ENCODE measurements at regions not wholly inside any gene's neighbourhood (a gene's known extent, or its start where the extent isn't known, plus 50 kb on each side); places are given as distances from the start of the nearest gene placed in this dataset.
"Not testable (repeated sequence)": the region's sequence is repeated elsewhere in the genome, so short reads cannot be mapped to it uniquely, and the experiment has no call there.

- no peak for DNase-seq (ENCODE audit: low read depth)
- TF ChIP-seq CTCF (conservative IDR thresholded peaks at IDR 0.05; ENCODE audit: low read depth, low read length), result no peak
- no peak overlapping the region for H3K4me3 ChIP-seq (ENCODE audit: low read depth, low read length)
Observed at GRCh38 chr5:120808135-120808534, 344.0 kb downstream of the PRR16 start.

- no peak overlapping the region for H3K4me3 ChIP-seq (ENCODE audit: low read depth, low read length)
- TF ChIP-seq CTCF (conservative IDR thresholded peaks at IDR 0.05; ENCODE audit: low read depth, low read length), result no peak
- DNase-seq (ENCODE audit: low read depth), result no peak
Observed at GRCh38 chr5:120808606-120809005, 344.5 kb downstream of the PRR16 start.

GRCh38 chr5:120813551-120813950 lies 349.5 kb downstream of the PRR16 start:
- no peak overlapping the region for H3K4me3 ChIP-seq (ENCODE audit: low read depth, low read length)
- no peak for TF ChIP-seq CTCF (conservative IDR thresholded peaks at IDR 0.05; ENCODE audit: low read depth, low read length)

GRCh38 chr5:120817044-120817985 lies 353.2 kb downstream of the PRR16 start:
- H3K4me3 ChIP-seq (ENCODE audit: low read depth, low read length), result no peak overlapping the region
- TF ChIP-seq CTCF (conservative IDR thresholded peaks at IDR 0.05; ENCODE audit: low read depth, low read length), result peak; percentile 57
- DNase-seq (ENCODE audit: low read depth), result no peak

More at GRCh38 chr5:120813551-120813950, 349.5 kb downstream of the PRR16 start:
- no peak for DNase-seq (ENCODE audit: low read depth)

- H3K4me3 ChIP-seq (ENCODE audit: low read depth, low read length), result no peak overlapping the region
- DNase-seq (ENCODE audit: low read depth), result no peak
- TF ChIP-seq CTCF (conservative IDR thresholded peaks at IDR 0.05; ENCODE audit: low read depth, low read length), result no peak
Observed at GRCh38 chr5:120818128-120818527, 354.0 kb downstream of the PRR16 start.

- DNase-seq (ENCODE audit: low read depth), result no peak
- H3K4me3 ChIP-seq (ENCODE audit: low read depth, low read length), result no peak overlapping the region
- no peak for TF ChIP-seq CTCF (conservative IDR thresholded peaks at IDR 0.05; ENCODE audit: low read depth, low read length)
Observed at GRCh38 chr5:120823328-120823727, 359.2 kb downstream of the PRR16 start.

GRCh38 chr5:120831646-120832045 lies 367.5 kb downstream of the PRR16 start:
- not testable (repeated sequence) for DNase-seq (ENCODE audit: low read depth); H3K4me3 ChIP-seq (ENCODE audit: low read depth, low read length)
